Osteoblast (primary cell): ENCODE measurements at regions not wholly inside any gene's neighbourhood (a gene's known extent, or its start where the extent isn't known, plus 50 kb on each side); places are given as distances from the start of the nearest gene placed in this dataset.

ENCODE experiments used
- DNase-seq: peaks from one replicate; pipeline ENCODE4 v3.0.0; 2011; ENCODE audit warnings: low spot score, mixed read lengths; ENCODE audit not compliant: insufficient read length; ENCODE audit errors: missing footprints
- H2AFZ ChIP-seq: 2 replicates; pipeline ENCODE4 v1.6.0; 2011; ENCODE audit warnings: mild to moderate bottlenecking, low read length
- H3K27ac ChIP-seq: 2 replicates; pipeline ENCODE4 v1.5.1; 2011; ENCODE audit warnings: mild to moderate bottlenecking, low read depth, low read length, moderate library complexity
- H3K27me3 ChIP-seq: 2 replicates; pipeline ENCODE4 v1.6.0; 2012; ENCODE audit warnings: mild to moderate bottlenecking, control low read depth, inconsistent platforms, low read length, moderate library complexity; ENCODE audit not compliant: insufficient read depth
- H3K36me3 ChIP-seq: 2 replicates; pipeline ENCODE4 v1.5.1; 2011; ENCODE audit warnings: mild to moderate bottlenecking, low read length, control low read depth, moderate library complexity; ENCODE audit not compliant: insufficient read depth
- H3K4me1 ChIP-seq: 2 replicates; pipeline ENCODE4 v1.5.1; 2011; ENCODE audit warnings: mild to moderate bottlenecking, low read length, control low read depth, moderate library complexity; ENCODE audit not compliant: insufficient read depth
- H3K4me2 ChIP-seq: 2 replicates; pipeline ENCODE4 v1.6.0; 2011; ENCODE audit warnings: mild to moderate bottlenecking, low read length; ENCODE audit not compliant: insufficient read depth
- H3K4me3 ChIP-seq: fragments of 200-600 bp; sonication (generic); 3 replicates; pipeline ENCODE4 v1.5.1; 2012; ENCODE audit warnings: mild to moderate bottlenecking, low read length, inconsistent platforms; ENCODE audit not compliant: insufficient read depth
- H3K79me2 ChIP-seq: 2 replicates; pipeline ENCODE4 v1.6.0; 2012; ENCODE audit warnings: mild to moderate bottlenecking, low read length, control low read depth, inconsistent platforms; ENCODE audit not compliant: insufficient read depth
- H3K9me3 ChIP-seq: 2 replicates; pipeline ENCODE4 v1.5.1; 2011; ENCODE audit warnings: low read depth, low read length, control low read depth
- H4K20me1 ChIP-seq: 2 replicates; pipeline ENCODE4 v1.6.0; 2012; ENCODE audit warnings: mild to moderate bottlenecking, low read length, control low read depth; ENCODE audit not compliant: insufficient read depth
- TF ChIP-seq, protein P1 (sequence below): IDR thresholded peaks from 2 replicates; pipeline ENCODE4 v1.5.1; 2011; ENCODE audit warnings: mild to moderate bottlenecking, low read depth, low read length, moderate library complexity; ENCODE audit errors: extremely low read depth

DNA sequence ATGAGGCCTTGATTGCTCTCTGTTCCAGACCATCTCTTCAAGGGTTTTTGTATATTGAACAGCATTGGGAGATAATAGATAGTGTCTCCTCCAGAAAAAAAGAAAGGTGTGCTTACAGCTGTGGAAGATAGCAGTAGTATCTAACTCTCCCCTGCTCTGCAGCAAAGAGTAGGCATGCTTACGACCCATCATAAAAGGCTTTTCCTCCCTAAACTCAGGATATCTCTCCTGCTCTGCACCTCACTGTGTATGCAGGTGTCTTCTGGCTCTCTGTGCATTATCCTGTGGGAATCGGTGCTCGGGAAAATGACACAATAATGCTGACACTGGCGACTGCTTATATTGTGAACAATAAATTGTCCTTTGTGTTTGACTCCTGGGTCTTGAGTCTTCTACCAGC lies 216.0 kb downstream of the RAB28 start:
- TF ChIP-seq, protein P1, sequence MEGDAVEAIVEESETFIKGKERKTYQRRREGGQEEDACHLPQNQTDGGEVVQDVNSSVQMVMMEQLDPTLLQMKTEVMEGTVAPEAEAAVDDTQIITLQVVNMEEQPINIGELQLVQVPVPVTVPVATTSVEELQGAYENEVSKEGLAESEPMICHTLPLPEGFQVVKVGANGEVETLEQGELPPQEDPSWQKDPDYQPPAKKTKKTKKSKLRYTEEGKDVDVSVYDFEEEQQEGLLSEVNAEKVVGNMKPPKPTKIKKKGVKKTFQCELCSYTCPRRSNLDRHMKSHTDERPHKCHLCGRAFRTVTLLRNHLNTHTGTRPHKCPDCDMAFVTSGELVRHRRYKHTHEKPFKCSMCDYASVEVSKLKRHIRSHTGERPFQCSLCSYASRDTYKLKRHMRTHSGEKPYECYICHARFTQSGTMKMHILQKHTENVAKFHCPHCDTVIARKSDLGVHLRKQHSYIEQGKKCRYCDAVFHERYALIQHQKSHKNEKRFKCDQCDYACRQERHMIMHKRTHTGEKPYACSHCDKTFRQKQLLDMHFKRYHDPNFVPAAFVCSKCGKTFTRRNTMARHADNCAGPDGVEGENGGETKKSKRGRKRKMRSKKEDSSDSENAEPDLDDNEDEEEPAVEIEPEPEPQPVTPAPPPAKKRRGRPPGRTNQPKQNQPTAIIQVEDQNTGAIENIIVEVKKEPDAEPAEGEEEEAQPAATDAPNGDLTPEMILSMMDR = no peak
- H3K4me2 ChIP-seq = no peak overlapping the region
- DNase-seq = no peak
- no peaks in the 10 kb centered on the region for H3K79me2 ChIP-seq
- H3K27me3 ChIP-seq = no peaks in the 10 kb centered on the region
- H3K27ac ChIP-seq = no peak overlapping the region
- no peak overlapping the region for H2AFZ ChIP-seq
- no peak overlapping the region for H3K4me3 ChIP-seq
- H3K36me3 ChIP-seq = no peaks in the 10 kb centered on the region
- H3K4me1 ChIP-seq = no peaks in the 10 kb centered on the region
- no peaks in the 10 kb centered on the region for H3K9me3 ChIP-seq
- no peaks in the 10 kb centered on the region for H4K20me1 ChIP-seq

DNA sequence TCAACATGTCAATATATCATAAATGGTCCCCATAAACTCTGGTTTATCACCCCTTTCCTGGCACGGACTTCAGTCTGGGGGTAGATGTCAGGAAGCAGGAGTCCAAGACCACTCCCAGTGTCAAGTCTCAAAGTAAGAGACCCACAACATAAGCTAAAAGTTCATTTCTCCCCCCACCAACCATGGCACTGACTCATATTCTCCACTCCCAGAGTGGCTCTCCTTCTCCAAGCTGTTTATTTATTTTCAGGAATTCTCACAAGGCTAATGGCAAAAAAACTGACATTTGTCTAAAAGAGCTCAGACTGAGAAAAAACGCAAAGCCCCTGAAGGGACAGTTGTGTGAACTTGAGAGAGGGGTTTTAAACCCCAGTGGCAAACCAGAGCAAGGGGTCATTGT lies 217.0 kb downstream of the RAB28 start:
- Histone ChIP-seq H3K27ac (no peak overlapping the region), H4K20me1 (no peaks in the 10 kb centered on the region), H3K36me3 (no peaks in the 10 kb centered on the region), H3K4me2 (no peak overlapping the region), H3K79me2 (no peaks in the 10 kb centered on the region), H3K4me1 (no peaks in the 10 kb centered on the region), H2AFZ (no peak overlapping the region), H3K4me3 (no peak overlapping the region), H3K9me3 (no peaks in the 10 kb centered on the region), H3K27me3 (no peaks in the 10 kb centered on the region)
- DNase-seq = no peak
- TF ChIP-seq, protein P1 = no peak

DNA sequence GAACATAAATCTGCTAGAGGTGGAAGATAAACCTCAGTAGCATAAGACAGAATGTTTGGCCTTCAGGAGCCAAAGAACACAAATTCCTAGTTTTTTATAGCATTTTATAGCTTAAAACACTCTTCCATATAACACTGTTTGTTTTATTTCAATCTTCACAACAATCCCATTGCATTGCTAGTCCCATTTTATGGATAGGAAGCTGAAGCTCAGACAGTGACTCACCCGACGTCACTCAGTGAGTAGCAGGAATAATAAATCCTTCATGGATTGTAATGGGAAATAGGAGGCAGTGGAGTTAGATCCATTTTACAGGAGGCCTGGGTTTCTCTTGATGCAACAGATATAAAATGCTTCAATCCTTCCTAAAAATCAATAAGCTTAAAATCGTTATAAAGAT lies 217.5 kb downstream of the RAB28 start:
- TF ChIP-seq, protein P1 = no peak
- H3K4me2 ChIP-seq = no peak overlapping the region
- DNase-seq = no peak
- no peaks in the 10 kb centered on the region for H3K9me3 ChIP-seq
- no peak overlapping the region for H3K27ac ChIP-seq
- no peak overlapping the region for H2AFZ ChIP-seq
- no peaks in the 10 kb centered on the region for H3K27me3 ChIP-seq
- no peaks in the 10 kb centered on the region for H3K4me1 ChIP-seq
- H3K79me2 ChIP-seq = no peaks in the 10 kb centered on the region
- no peak overlapping the region for H3K4me3 ChIP-seq
- no peaks in the 10 kb centered on the region for H3K36me3 ChIP-seq
- no peaks in the 10 kb centered on the region for H4K20me1 ChIP-seq

DNA sequence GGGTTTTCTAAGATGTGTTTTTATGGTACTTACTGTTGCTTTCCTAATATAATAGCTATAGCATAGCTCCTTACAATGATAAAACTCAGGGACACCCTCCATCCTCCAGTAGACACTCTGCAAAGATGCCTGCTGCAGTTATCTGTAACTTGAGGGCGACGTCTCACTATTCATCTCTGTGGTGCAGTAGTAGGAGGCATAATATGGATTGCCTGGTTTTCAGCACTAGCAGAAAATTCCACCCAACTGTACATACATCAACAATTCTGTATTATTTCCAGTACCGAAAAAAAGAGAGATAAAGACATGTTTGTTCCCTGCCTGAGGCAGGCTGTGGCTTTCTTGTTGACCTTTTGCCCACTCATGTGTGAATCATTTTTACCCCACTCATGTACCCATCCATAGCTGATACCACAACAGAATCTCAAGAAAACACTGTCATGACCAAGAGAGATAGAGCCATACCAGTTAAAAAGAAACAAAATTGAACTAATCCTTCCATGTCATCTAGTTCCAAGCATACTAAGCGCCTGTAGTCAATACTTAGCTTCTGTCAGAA lies 220.1 kb downstream of the RAB28 start:
- no peak for DNase-seq
- Histone ChIP-seq H3K9me3 (no peaks in the 10 kb centered on the region), H3K27ac (no peak overlapping the region), H3K4me2 (no peak overlapping the region), H3K36me3 (no peaks in the 10 kb centered on the region), H3K4me3 (no peak overlapping the region), H2AFZ (no peak overlapping the region), H3K4me1 (no peaks in the 10 kb centered on the region), H3K79me2 (no peaks in the 10 kb centered on the region), H3K27me3 (no peaks in the 10 kb centered on the region), H4K20me1 (no peaks in the 10 kb centered on the region)
- TF ChIP-seq, protein P1 = no peak
